IMR-90 (cell line): ENCODE measurements at regions not wholly inside any gene's neighbourhood (a gene's known extent, or its start where the extent isn't known, plus 50 kb on each side); places are given as distances from the start of the nearest gene placed in this dataset.

Source experiments
- ATAC-seq: fragments of 200-7000 bp; cut with Tn5 transposase; 2 replicates; pipeline ENCODE4 v1.9.1; 2020; ENCODE audit warnings: low read depth, mild to moderate bottlenecking, moderate library complexity
- BruUV-seq: library from RNA; stranded (reverse); fragments of 400-500 nt; replicated peaks from 2 replicates; lab custom pipeline; 2021; lab: Mats Ljungman, UMichigan
- CTCF ChIA-PET: fragments of 300-600 bp; formaldehyde crosslinking; extraction: SDS; loops from one replicate; lab custom pipeline; 2021; ENCODE audit warnings: antibody characterized with exemption; lab: Yijun Ruan, JAX
- POLR2A ChIA-PET: fragments of 300-600 bp; sonication (Branson Sonifier 250); formaldehyde crosslinking; loops from one replicate; lab custom pipeline; 2022; ENCODE audit warnings: antibody characterized with exemption; ENCODE audit not compliant: unreplicated experiment; lab: Charles Lee
- DNase-seq: peaks from one replicate; pipeline ENCODE4 v3.0.0; 2013
- H2AFZ ChIP-seq: replicated peaks from 2 replicates; pipeline ENCODE3; 2013; ENCODE audit warnings: low read length, mild to moderate bottlenecking; ENCODE audit not compliant: poor library complexity
- H2AK5ac ChIP-seq: 2 replicates; pipeline ENCODE4 v1.6.1; 2013; ENCODE audit warnings: low read depth, low read length, inconsistent platforms
- H2AK9ac ChIP-seq: replicated peaks from 2 replicates; pipeline ENCODE3; 2013; ENCODE audit warnings: mild to moderate bottlenecking, low read depth, low read length, moderate library complexity; ENCODE audit not compliant: poor library complexity
- H2BK120ac ChIP-seq: 2 replicates; pipeline ENCODE4 v1.6.1; 2013; ENCODE audit warnings: low read depth, low read length, inconsistent platforms
- H2BK15ac ChIP-seq: 3 replicates; pipeline ENCODE4 v1.6.1; 2013; ENCODE audit warnings: low read depth, low read length, inconsistent platforms
- H2BK20ac ChIP-seq: 2 replicates; pipeline ENCODE4 v1.6.1; 2013; ENCODE audit warnings: low read depth, mild to moderate bottlenecking, inconsistent platforms, low read length, moderate library complexity
- H2BK5ac ChIP-seq: 2 replicates; pipeline ENCODE4 v1.6.1; 2013; ENCODE audit warnings: mild to moderate bottlenecking, low read depth, low read length, inconsistent platforms; ENCODE audit not compliant: poor library complexity, severe bottlenecking
- H3K14ac ChIP-seq: replicated peaks from 2 replicates; pipeline ENCODE4 v1.6.1; 2013; ENCODE audit warnings: low read depth, low read length, inconsistent platforms
- H3K18ac ChIP-seq: 2 replicates; pipeline ENCODE4 v1.6.1; 2013; ENCODE audit warnings: low read depth, low read length, control low read depth
- H3K23ac ChIP-seq: 2 replicates; pipeline ENCODE4 v1.6.1; 2013; ENCODE audit warnings: low read depth, low read length, inconsistent platforms
- H3K27ac ChIP-seq: 2 replicates; pipeline ENCODE4 v1.5.1; 2013; ENCODE audit warnings: mild to moderate bottlenecking, control low read depth, low read length; ENCODE audit not compliant: insufficient read depth
- H3K27me3 ChIP-seq: 2 replicates; pipeline ENCODE4 v1.6.1; 2013; ENCODE audit warnings: low read length; ENCODE audit not compliant: control insufficient read depth, insufficient read depth
- H3K36me3 ChIP-seq: 2 replicates; pipeline ENCODE4 v1.6.1; 2013; ENCODE audit warnings: low read length, mixed read lengths; ENCODE audit not compliant: control insufficient read depth, insufficient read depth
- H3K4ac ChIP-seq: 2 replicates; pipeline ENCODE4 v1.6.1; 2013; ENCODE audit warnings: low read depth, low read length, inconsistent platforms
- H3K4me1 ChIP-seq: 2 replicates; pipeline ENCODE4 v1.6.1; 2013; ENCODE audit warnings: low read length, mixed read lengths; ENCODE audit not compliant: control insufficient read depth, insufficient read depth
- H3K4me2 ChIP-seq: 2 replicates; pipeline ENCODE4 v1.6.1; 2013; ENCODE audit warnings: low read depth, mild to moderate bottlenecking, control low read depth, low read length, moderate library complexity
- H3K4me3 ChIP-seq: 2 replicates; pipeline ENCODE4 v1.5.1; 2013; ENCODE audit warnings: low read depth, mild to moderate bottlenecking, control low read depth, low read length, moderate library complexity; ENCODE audit not compliant: insufficient read depth
- H3K56ac ChIP-seq: 2 replicates; pipeline ENCODE4 v1.6.1; 2013; ENCODE audit warnings: low read length, inconsistent platforms; ENCODE audit not compliant: insufficient read depth; ENCODE audit errors: extremely low read depth
- H3K79me1 ChIP-seq, 2 experiments: 2 replicates each; pipeline ENCODE4 v1.6.1; 2013; ENCODE audit warnings: low read length in 2 of 2, inconsistent platforms in 1 of 2, low read depth in 1 of 2
- H3K9ac ChIP-seq: 2 replicates; pipeline ENCODE4 v1.6.1; 2013; ENCODE audit warnings: low read depth, low read length, control low read depth
- H3K9me1 ChIP-seq: 2 replicates; pipeline ENCODE4 v1.6.1; 2013; ENCODE audit warnings: low read length, inconsistent platforms; ENCODE audit not compliant: insufficient read depth
- H3K9me3 ChIP-seq: 2 replicates; pipeline ENCODE4 v1.6.1; 2013; ENCODE audit warnings: low read length; ENCODE audit not compliant: control insufficient read depth, insufficient read depth
- H4K20me1 ChIP-seq: 2 replicates; pipeline ENCODE4 v1.6.1; 2013; ENCODE audit warnings: low read length, inconsistent platforms; ENCODE audit not compliant: insufficient read depth
- H4K5ac ChIP-seq: 2 replicates; pipeline ENCODE4 v1.6.1; 2013; ENCODE audit warnings: mild to moderate bottlenecking, low read depth, low read length, control low read depth
- H4K8ac ChIP-seq, 2 experiments: 2 replicates each; pipeline ENCODE4 v1.6.1; 2013; ENCODE audit warnings: low read depth in 2 of 2, low read length in 2 of 2, control low read depth in 1 of 2, inconsistent platforms in 1 of 2
- H4K91ac ChIP-seq: 2 replicates; pipeline ENCODE4 v1.6.1; 2013; ENCODE audit warnings: low read depth, low read length, inconsistent platforms; ENCODE audit not compliant: insufficient read depth
- BHLHE40 ChIP-seq: fragments of 150-350 bp; IDR thresholded peaks from 2 replicates; pipeline ENCODE4 v1.6.1; 2016; ENCODE audit warnings: mild to moderate bottlenecking, low read depth, low read length
- CEBPB ChIP-seq: IDR thresholded peaks from 2 replicates; pipeline ENCODE4 v1.6.1; 2012; ENCODE audit warnings: low read depth, low read length, improper control_type of control experiment
- CHD1 ChIP-seq: IDR thresholded peaks from 2 replicates; pipeline ENCODE4 v1.6.1; 2012; ENCODE audit warnings: low read depth, low read length, improper control_type of control experiment
- CTCF ChIP-seq: conservative IDR thresholded peaks from 2 replicates; pipeline ENCODE4 v1.5.1; 2012; ENCODE audit warnings: mild to moderate bottlenecking, low read depth, low read length, improper control_type of control experiment
- ELK1 ChIP-seq: fragments of 150-350 bp; IDR thresholded peaks from 2 replicates; pipeline ENCODE4 v1.6.1; 2016; ENCODE audit warnings: low read depth, mild to moderate bottlenecking, low read length, moderate library complexity, borderline replicate concordance
- FOS ChIP-seq: fragments of 150-350 bp; IDR thresholded peaks from 2 replicates; pipeline ENCODE4 v1.6.1; 2016; ENCODE audit warnings: low read depth, low read length
- MAFK ChIP-seq: IDR thresholded peaks from 2 replicates; pipeline ENCODE4 v1.6.1; 2012; ENCODE audit warnings: low read depth, low read length, improper control_type of control experiment
- MAZ ChIP-seq: IDR thresholded peaks from 2 replicates; pipeline ENCODE4 v1.6.1; 2012; ENCODE audit warnings: low read depth, mild to moderate bottlenecking, low read length, improper control_type of control experiment, moderate library complexity, borderline replicate concordance
- MXI1 ChIP-seq: IDR thresholded peaks from 2 replicates; pipeline ENCODE4 v1.6.1; 2012; ENCODE audit warnings: low read depth, mild to moderate bottlenecking, low read length, moderate library complexity, borderline replicate concordance
- NFE2L2 ChIP-seq: fragments of 150-350 bp; IDR thresholded peaks from 2 replicates; pipeline ENCODE4 v1.6.1; 2016; ENCODE audit warnings: low read depth, mild to moderate bottlenecking, low read length
- POLR2A ChIP-seq: IDR thresholded peaks from 2 replicates; pipeline ENCODE4 v1.6.1; 2012; ENCODE audit warnings: mild to moderate bottlenecking, low read depth, low read length
- RAD21 ChIP-seq: IDR thresholded peaks from 2 replicates; pipeline ENCODE4 v1.6.1; 2012; ENCODE audit warnings: low read length, improper control_type of control experiment
- RCOR1 ChIP-seq: IDR thresholded peaks from 2 replicates; pipeline ENCODE4 v1.6.1; 2012; ENCODE audit warnings: mild to moderate bottlenecking, low read length, improper control_type of control experiment; ENCODE audit not compliant: insufficient replicate concordance
- RFX5 ChIP-seq: IDR thresholded peaks from 2 replicates; pipeline ENCODE4 v1.8.0; 2012; ENCODE audit warnings: low read depth, mild to moderate bottlenecking, low read length, moderate library complexity
- SMC3 ChIP-seq: fragments of 150-350 bp; IDR thresholded peaks from 2 replicates; pipeline ENCODE4 v1.6.1; 2016; ENCODE audit warnings: low read depth, mild to moderate bottlenecking, antibody characterized with exemption, low read length, moderate library complexity
- USF2 ChIP-seq: fragments of 150-350 bp; IDR thresholded peaks from 2 replicates; pipeline ENCODE4 v1.6.1; 2017; ENCODE audit warnings: mild to moderate bottlenecking, antibody characterized with exemption, low read length, low read depth
- WGBS, 2 experiments: methylation state at CpG; one replicate each; pipeline versions ENCODE4 v1.1.5 to v1.1.7; 2013; ENCODE audit warnings: missing lambda C conversion rate in 2 of 2; ENCODE audit not compliant: insufficient read length in 1 of 2; ENCODE audit errors: extremely low coverage in 2 of 2; 5-methylcytosine and 5-hydroxymethylcytosine counted together
- dilution Hi-C: fragments of 300-500 bp; cut with HindIII; formaldehyde crosslinking; loops from one replicate; pipeline ENCODE4 v1.14.3; 2018; ENCODE audit warnings: low sequenced_read_pairs; ENCODE audit not compliant: unreplicated experiment
- in situ Hi-C: fragments of 300-500 bp; cut with MboI; formaldehyde crosslinking; loops from 3 replicates; pipeline ENCODE4 v1.14.3; 2019; ENCODE audit warnings: low sequenced_read_pairs, inconsistent platforms, mixed read lengths
- intact Hi-C: fragments of 100-400 bp; cut with micrococcal nuclease; formaldehyde crosslinking; loops from 2 replicates; pipeline ENCODE4 v1.10.0; 2022

GRCh38 chr10:47186941-47187340 lies 113.1 kb upstream of the GDF10 start:
- in situ Hi-C loops, result no loop called here
- TF ChIP-seq FOS, result no peak
- TF ChIP-seq CHD1, result no peak
- TF ChIP-seq MAZ, result no peak
- no peak for TF ChIP-seq NFE2L2
- no peak for TF ChIP-seq USF2
- TF ChIP-seq RCOR1, result no peak
- no peak for TF ChIP-seq CEBPB
- TF ChIP-seq RAD21, result no peak
- TF ChIP-seq POLR2A, result no peak
- TF ChIP-seq SMC3, result no peak
- no peak for TF ChIP-seq RFX5
- TF ChIP-seq ELK1, result no peak
- TF ChIP-seq MXI1, result no peak
- no peak for TF ChIP-seq CTCF
- no peak for TF ChIP-seq BHLHE40
- no peak for TF ChIP-seq MAFK
- H3K9me3 ChIP-seq, result no peaks in the 10 kb centered on the region
- intact Hi-C loops, result no loop called here
- no peaks in the 10 kb centered on the region for H3K9me1 ChIP-seq
- H3K27me3 ChIP-seq, result peaks cover 13% of the 10 kb centered on the region; the same call in 1 of the 2 replicates
- H3K36me3 ChIP-seq, result no peaks in the 10 kb centered on the region
- WGBS, 2 experiments, result 88% methylated on average over 7 of the region's 7 CpGs; no CpG with 5 or more reads in 1 of the 2 experiments
- H2AK5ac ChIP-seq, result no peak overlapping the region
- H4K8ac ChIP-seq, result no peak overlapping the region
- BruUV-seq, result no TSS peak
- no peak overlapping the region for H2BK120ac ChIP-seq
- no peaks in the 10 kb centered on the region for H4K20me1 ChIP-seq
- no peak overlapping the region for H3K9ac ChIP-seq
- H3K18ac ChIP-seq, result no peak overlapping the region
- no peak overlapping the region for H2BK15ac ChIP-seq
- no peak overlapping the region for H3K14ac ChIP-seq
- no peak overlapping the region for H3K4ac ChIP-seq
- ATAC-seq, result no peak
- ChIA-PET POLR2A (no interaction called here), CTCF (no interaction called here)
- no peak overlapping the region for H2BK20ac ChIP-seq
- H3K4me1 ChIP-seq, result no peaks in the 10 kb centered on the region; the same call in 1 of the 2 replicates
- no peak overlapping the region for H3K4me3 ChIP-seq
- no peak overlapping the region for H3K56ac ChIP-seq
- H2AFZ ChIP-seq, result no peak overlapping the region
- dilution Hi-C loops, result no loop called here
- no peak overlapping the region for H4K5ac ChIP-seq
- DNase-seq, result no peak
- no peak overlapping the region for H3K23ac ChIP-seq
- no peak overlapping the region for H3K4me2 ChIP-seq
- H4K91ac ChIP-seq, result no peak overlapping the region
- H2AK9ac ChIP-seq, result no peak overlapping the region
- H2BK5ac ChIP-seq, result no peak overlapping the region
- H3K79me1 ChIP-seq, result no peaks in the 10 kb centered on the region
- H3K27ac ChIP-seq, result no peak overlapping the region
